Adrenal gland (tissue), 9 donors: ENCODE measurements at regions not wholly inside any gene's neighbourhood (a gene's known extent, or its start where the extent isn't known, plus 50 kb on each side); places are given as distances from the start of the nearest gene placed in this dataset.

Experiments used
- DNase-seq, 7 donors: peaks; one replicate each; pipeline ENCODE4 v3.0.0-alpha.2; 2019 to 2020
- H3K27ac ChIP-seq, 5 donors: fragments of 200-600 bp; sonication (generic) in 4 of 5; 1 replicate in 3 of 5; 2 replicates in 2 of 5; pipeline versions ENCODE4 v1.5.1 to v1.8.0; 2016 to 2020; ENCODE audit warnings: mild to moderate bottlenecking in 1 of 5
- H3K27me3 ChIP-seq: fragments of 200-600 bp; 2 replicates; pipeline ENCODE4 v1.8.0; 2021
- H3K36me3 ChIP-seq, 2 donors: fragments of 200-600 bp; replicated peaks in 1 of 2; 1 replicate in 1 of 2; 2 replicates in 1 of 2; pipeline versions ENCODE4 v1.5.1 to v1.8.0; 2018 to 2022
- H3K4me1 ChIP-seq, 2 donors: fragments of 200-600 bp; replicated peaks in 1 of 2; 1 replicate in 1 of 2; 2 replicates in 1 of 2; pipeline versions ENCODE4 v1.5.1 to v1.8.0; 2018 to 2021
- H3K4me3 ChIP-seq, 4 donors: fragments of 200-600 bp; sonication (generic) in 3 of 4; one replicate each; pipeline ENCODE4 v1.5.1; 2016 to 2018
- H3K9me3 ChIP-seq, 3 donors: fragments of 200-600 bp; sonication (generic) in 1 of 3; replicated peaks in 1 of 3; 1 replicate in 2 of 3; 2 replicates in 1 of 3; pipeline versions ENCODE4 v1.5.1 to v1.8.0; 2016 to 2021
- CTCF ChIP-seq, 6 experiments: fragments of 450-650 bp in 4 of 6; fragments of 200-600 bp in 2 of 6; sonication (generic) in 1 of 6; IDR thresholded peaks; 1 replicate in 5 of 6; 2 replicates in 1 of 6; pipeline versions ENCODE4 v1.5.1 to v1.8.0; 2016 to 2021; ENCODE audit warnings: antibody characterized with exemption in 6 of 6, mild to moderate bottlenecking in 2 of 6, moderate library complexity in 1 of 6
- POLR2A ChIP-seq, 2 donors: fragments of 450-650 bp; IDR thresholded peaks; one replicate each; pipeline ENCODE4 v1.6.1; 2017; ENCODE audit warnings: antibody characterized with exemption in 2 of 2, mild to moderate bottlenecking in 2 of 2, moderate library complexity in 1 of 2
- WGBS, 4 donors: extraction: QIAGEN DNeasy Blood & Tissue Kit in 2 of 4; methylation state at CpG; one replicate each; pipeline versions ENCODE4 v1.1.5 to v1.1.7; 2013 to 2017; 5-methylcytosine and 5-hydroxymethylcytosine counted together
- intact Hi-C, 2 donors: fragments of 100-400 bp; cut with DNase I; formaldehyde crosslinking; loops; one replicate each; pipeline versions ENCODE4 v1.14.1 to v1.15.0; 2022 to 2023
- donor health status: healthy with polysubstance abuse.
- donor health status: Bipolar disorder and iron deficiency.
- donor health status: DM: yes; HTN: yes; CAD: no.
- donor health status: DM: no; HTN: no; CAD: no.
- donor health status: DM: no; HTN: no; CAD: no.

GRCh38 chr7:52794621-52795020 lies 240.8 kb upstream of the POM121L12 start:
- H3K27me3 ChIP-seq, result no peaks in the 10 kb centered on the region
- no peaks in the 10 kb centered on the region for H3K9me3 ChIP-seq
- intact Hi-C loops, result no loop called here
- no peak for DNase-seq
- no peak overlapping the region for H3K27ac ChIP-seq
- TF ChIP-seq POLR2A (IDR thresholded peaks at IDR 0.05) (no peak), CTCF (IDR thresholded peaks at IDR 0.05) (no peak)
- WGBS, 4 donors, result 90 to 97% (median 94%) methylated on average over 1 of the region's 1 CpG
- no peaks in the 10 kb centered on the region for H3K4me1 ChIP-seq
- no peak overlapping the region for H3K4me3 ChIP-seq
- H3K36me3 ChIP-seq, result no peaks in the 10 kb centered on the region

- no peaks in the 10 kb centered on the region for H3K4me1 ChIP-seq
- TF ChIP-seq POLR2A (IDR thresholded peaks at IDR 0.05) (no peak), CTCF (IDR thresholded peaks at IDR 0.05) (no peak)
- intact Hi-C loops, result no loop called here
- H3K27ac ChIP-seq, result no peak overlapping the region
- no peaks in the 10 kb centered on the region for H3K9me3 ChIP-seq
- DNase-seq, result no peak
- no peaks in the 10 kb centered on the region for H3K27me3 ChIP-seq
- WGBS, 4 donors, result 63 to 74% (median 67%) methylated on average over 4 of the region's 4 CpGs
- H3K4me3 ChIP-seq, result no peak overlapping the region
- no peaks in the 10 kb centered on the region for H3K36me3 ChIP-seq
Measured at GRCh38 chr7:52791176-52791700, 244.2 kb upstream of the POM121L12 start.

GRCh38 chr7:52786174-52786573 lies 249.3 kb upstream of the POM121L12 start:
- TF ChIP-seq POLR2A (IDR thresholded peaks at IDR 0.05), result no peak
- no peak for TF ChIP-seq CTCF (IDR thresholded peaks at IDR 0.05)
- intact Hi-C loops, result no loop called here
- Histone ChIP-seq H3K4me3 (no peak overlapping the region), H3K9me3 (no peaks in the 10 kb centered on the region), H3K27ac (no peak overlapping the region), H3K36me3 (no peaks in the 10 kb centered on the region), H3K4me1 (no peaks in the 10 kb centered on the region), H3K27me3 (no peaks in the 10 kb centered on the region)
- 52 to 60% (median 57%) methylated on average over 3 of the region's 3 CpGs for WGBS, 4 donors
- no peak for DNase-seq

- DNase-seq, result no peak
- no peak overlapping the region for H3K4me3 ChIP-seq
- no peaks in the 10 kb centered on the region for H3K4me1 ChIP-seq
- no peaks in the 10 kb centered on the region for H3K36me3 ChIP-seq
- WGBS, 4 donors, result 65 to 74% (median 66%) methylated on average over 5 of the region's 5 CpGs
- no peak overlapping the region for H3K27ac ChIP-seq
- no peaks in the 10 kb centered on the region for H3K9me3 ChIP-seq
- intact Hi-C loops, result no loop called here
- no peak for TF ChIP-seq POLR2A (IDR thresholded peaks at IDR 0.05)
- TF ChIP-seq CTCF (IDR thresholded peaks at IDR 0.05), result no peak
- H3K27me3 ChIP-seq, result no peaks in the 10 kb centered on the region
Measured at GRCh38 chr7:52782348-52782747, 253.1 kb upstream of the POM121L12 start.
